HCT116 (cell line): ENCODE measurements at regions not wholly inside any gene's neighbourhood (a gene's known extent, or its start where the extent isn't known, plus 50 kb on each side); places are given as distances from the start of the nearest gene placed in this dataset.

Source experiments
- ATAC-seq: fragments of 200-7000 bp; cut with Tn5 transposase; 2 replicates; pipeline ENCODE4 v1.9.1; 2020; ENCODE audit warnings: mild to moderate bottlenecking, moderate library complexity
- BruUV-seq: library from RNA; stranded (reverse); fragments of 400-500 nt; replicated peaks from 2 replicates; lab custom pipeline; 2021; lab: Mats Ljungman, UMichigan
- CTCF ChIA-PET: fragments of 300-600 bp; sonication (Branson Sonifier 250); formaldehyde crosslinking; loops from one replicate; lab custom pipeline; 2021; ENCODE audit warnings: antibody characterized with exemption; lab: Charles Lee
- POLR2A ChIA-PET: fragments of 300-600, 350-600 bp; sonication (Branson Sonifier 250); formaldehyde crosslinking; loops from one replicate; lab custom pipeline; 2021; ENCODE audit warnings: antibody characterized with exemption; lab: Charles Lee
- RAD21 ChIA-PET, 2 experiments: fragments of 300-600 bp; sonication (Branson Sonifier 250); formaldehyde crosslinking; loops; one replicate each; lab custom pipeline; 2023; ENCODE audit warnings: low total read pairs in 2 of 2; ENCODE audit not compliant: uncharacterized antibody in 2 of 2, unreplicated experiment in 2 of 2, low non-redundant PET in 1 of 2; lab: Charles Lee
- DNase-seq: peaks from one replicate; pipeline ENCODE4 v3.0.0-alpha.2; 2010; ENCODE audit warnings: low read depth, low spot score
- H2AFZ ChIP-seq: fragments of 200-600 bp; shearing (Covaris generic), sonication (generic); 2 replicates; pipeline ENCODE4 v1.6.1; 2017; ENCODE audit warnings: low read depth, mixed run types, mixed read lengths, antibody characterized with exemption, low read length; ENCODE audit not compliant: poor library complexity, severe bottlenecking
- H3K27ac ChIP-seq: 2 replicates; pipeline ENCODE4 v1.5.1; 2012; ENCODE audit warnings: low read depth, low read length
- H3K27me3 ChIP-seq: fragments of 200-600 bp; sonication (generic); 2 replicates; pipeline ENCODE4 v1.6.1; 2016; ENCODE audit warnings: mixed run types, low read length, mixed read lengths; ENCODE audit not compliant: insufficient read depth
- H3K36me3 ChIP-seq, 2 experiments: fragments of 200-500 bp in 1 of 2; fragments of 200-600 bp in 1 of 2; sonication (Bioruptor generic) in 1 of 2; sonication (generic) in 1 of 2; 2 replicates each; pipeline versions ENCODE4 v1.5.1 to v1.6.1; 2014 to 2016; ENCODE audit warnings: low read length in 2 of 2, inconsistent platforms in 1 of 2, mixed read lengths in 1 of 2, mixed run types in 1 of 2; ENCODE audit not compliant: insufficient read depth in 2 of 2, control insufficient read depth in 1 of 2
- H3K4me1 ChIP-seq, 2 experiments: fragments of 200-600 bp in 1 of 2; sonication (generic) in 1 of 2; 2 replicates each; pipeline versions ENCODE4 v1.5.1 to v1.6.1; 2012 to 2017; ENCODE audit warnings: low read length in 2 of 2, inconsistent platforms in 1 of 2, mild to moderate bottlenecking in 1 of 2, mixed read lengths in 1 of 2, mixed run types in 1 of 2, moderate library complexity in 1 of 2; ENCODE audit not compliant: insufficient read depth in 2 of 2, control insufficient read depth in 1 of 2
- H3K4me2 ChIP-seq: fragments of 200-600 bp; sonication (generic); 2 replicates; pipeline ENCODE4 v1.6.1; 2017; ENCODE audit warnings: mixed run types, low read length, mixed read lengths
- H3K4me3 ChIP-seq, 2 experiments: fragments of 200-600 bp in 1 of 2; sonication (generic) in 1 of 2; replicated peaks in 1 of 2; 2 replicates each; pipeline ENCODE4 v1.5.1; 2011 to 2016; ENCODE audit warnings: low read length in 2 of 2, control low read depth in 1 of 2, low read depth in 1 of 2, mild to moderate bottlenecking in 1 of 2, mixed read lengths in 1 of 2, mixed run types in 1 of 2
- H3K79me2 ChIP-seq: fragments of 200-600 bp; sonication (generic); 2 replicates; pipeline ENCODE4 v1.6.1; 2017; ENCODE audit warnings: mild to moderate bottlenecking, mixed run types, low read length, moderate library complexity, mixed read lengths; ENCODE audit not compliant: insufficient read depth
- H3K9ac ChIP-seq: fragments of 200-600 bp; sonication (generic); 2 replicates; pipeline ENCODE4 v1.6.1; 2016; ENCODE audit warnings: low read length, mixed read lengths
- H3K9me2 ChIP-seq: fragments of 200-600 bp; sonication (generic), shearing (Covaris generic); 2 replicates; pipeline ENCODE4 v1.6.1; 2017; ENCODE audit warnings: mixed run types, mild to moderate bottlenecking, moderate library complexity; ENCODE audit not compliant: insufficient read depth
- H3K9me3 ChIP-seq, 2 experiments: fragments of 200-500 bp in 1 of 2; fragments of 200-600 bp in 1 of 2; sonication (Bioruptor generic) in 1 of 2; sonication (generic) in 1 of 2; 2 replicates each; pipeline ENCODE4 v1.6.1; 2014 to 2017; ENCODE audit warnings: low read length in 2 of 2, mixed read lengths in 2 of 2, inconsistent platforms in 1 of 2, low read depth in 1 of 2, mild to moderate bottlenecking in 1 of 2, mixed run types in 1 of 2, moderate library complexity in 1 of 2; ENCODE audit not compliant: control insufficient read depth in 1 of 2, insufficient read depth in 1 of 2
- H4K20me1 ChIP-seq: fragments of 200-600 bp; sonication (generic), shearing (Covaris generic); 2 replicates; pipeline ENCODE4 v1.6.1; 2017; ENCODE audit warnings: mixed run types, mild to moderate bottlenecking, moderate library complexity; ENCODE audit not compliant: insufficient read depth
- CBX3 ChIP-seq: IDR thresholded peaks from 2 replicates; pipeline ENCODE4 v1.6.1; 2012; ENCODE audit warnings: low read depth
- EZH2phosphoT487 ChIP-seq: fragments of 200-600 bp; IDR thresholded peaks from 2 replicates; pipeline ENCODE4 v1.6.1; 2018; ENCODE audit warnings: antibody characterized with exemption, borderline replicate concordance
- RAD21 ChIP-seq: IDR thresholded peaks from 2 replicates; pipeline ENCODE4 v1.6.1; 2012; ENCODE audit warnings: low read depth, mild to moderate bottlenecking
- SIN3A ChIP-seq: IDR thresholded peaks from 2 replicates; pipeline ENCODE4 v1.6.1; 2012; ENCODE audit warnings: low read depth
- SRF ChIP-seq: IDR thresholded peaks from 2 replicates; pipeline ENCODE4 v1.6.1; 2012; ENCODE audit warnings: low read depth
- ZBTB33 ChIP-seq: IDR thresholded peaks from 2 replicates; pipeline ENCODE4 v1.6.1; 2011; ENCODE audit warnings: mild to moderate bottlenecking, low read length, moderate library complexity; ENCODE audit not compliant: insufficient replicate concordance; ENCODE audit errors: extremely low read depth
- ZNF274 ChIP-seq: fragments of 200-500 bp; sonication (Bioruptor generic); IDR thresholded peaks from 2 replicates; pipeline ENCODE4 v1.6.1; 2014; ENCODE audit warnings: mild to moderate bottlenecking, low read depth, low read length, inconsistent platforms
- intact Hi-C: fragments of 100-400 bp; cut with micrococcal nuclease; formaldehyde crosslinking; loops from 2 replicates; pipeline ENCODE4 v1.10.0; 2022
- TF ChIP-seq, protein P1 (sequence below), 3 experiments: fragments of 200-600 bp in 1 of 3; sonication (generic) in 1 of 3; IDR thresholded peaks in 2 of 3; conservative IDR thresholded peaks in 1 of 3; 2 replicates each; pipeline ENCODE4 v1.5.1; 2012 to 2017; ENCODE audit warnings: low read depth in 2 of 3, low read length in 2 of 3, antibody characterized with exemption in 1 of 3, borderline replicate concordance in 1 of 3, control low read depth in 1 of 3, mild to moderate bottlenecking in 1 of 3, mixed read lengths in 1 of 3, mixed run types in 1 of 3, moderate library complexity in 1 of 3; ENCODE audit not compliant: insufficient read depth in 1 of 3

- 0 out of 4 replicates have a peak, but pooled peaks cover 0 to 5% of the 10 kb centered on the region in 2 experiments for H3K9me3 ChIP-seq
- TF ChIP-seq SRF: no peak
- TF ChIP-seq, protein P1, sequence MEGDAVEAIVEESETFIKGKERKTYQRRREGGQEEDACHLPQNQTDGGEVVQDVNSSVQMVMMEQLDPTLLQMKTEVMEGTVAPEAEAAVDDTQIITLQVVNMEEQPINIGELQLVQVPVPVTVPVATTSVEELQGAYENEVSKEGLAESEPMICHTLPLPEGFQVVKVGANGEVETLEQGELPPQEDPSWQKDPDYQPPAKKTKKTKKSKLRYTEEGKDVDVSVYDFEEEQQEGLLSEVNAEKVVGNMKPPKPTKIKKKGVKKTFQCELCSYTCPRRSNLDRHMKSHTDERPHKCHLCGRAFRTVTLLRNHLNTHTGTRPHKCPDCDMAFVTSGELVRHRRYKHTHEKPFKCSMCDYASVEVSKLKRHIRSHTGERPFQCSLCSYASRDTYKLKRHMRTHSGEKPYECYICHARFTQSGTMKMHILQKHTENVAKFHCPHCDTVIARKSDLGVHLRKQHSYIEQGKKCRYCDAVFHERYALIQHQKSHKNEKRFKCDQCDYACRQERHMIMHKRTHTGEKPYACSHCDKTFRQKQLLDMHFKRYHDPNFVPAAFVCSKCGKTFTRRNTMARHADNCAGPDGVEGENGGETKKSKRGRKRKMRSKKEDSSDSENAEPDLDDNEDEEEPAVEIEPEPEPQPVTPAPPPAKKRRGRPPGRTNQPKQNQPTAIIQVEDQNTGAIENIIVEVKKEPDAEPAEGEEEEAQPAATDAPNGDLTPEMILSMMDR (IDR thresholded peaks at IDR 0.05 in 2 of 3, conservative IDR thresholded peaks at IDR 0.05 in 1 of 3; ENCODE audit: borderline replicate concordance in 1 of 3, insufficient read depth in 1 of 3, low read depth in 2 of 3, low read length in 2 of 3): no peak
- TF ChIP-seq SIN3A: no peak
- TF ChIP-seq ZNF274: no peak
- TF ChIP-seq, all 23 proteins: peak for 0
- Histone ChIP-seq H3K9ac (no peak overlapping the region), H3K36me3 (no peaks in the 10 kb centered on the region), H3K79me2 (no peaks in the 10 kb centered on the region), H4K20me1 (no peaks in the 10 kb centered on the region), H3K4me2 (no peak overlapping the region), H2AFZ (no peak overlapping the region), H3K4me3 (no peak overlapping the region), H3K4me1 (no peaks in the 10 kb centered on the region), H3K27me3 (peaks cover 14% of the 10 kb centered on the region; the same call in 1 of the 2 replicates), H3K27ac (no peak overlapping the region), H3K9me2 (no peaks in the 10 kb centered on the region)
- DNase-seq: no peak
- ATAC-seq: no peak
- ChIA-PET CTCF (interaction anchor here (1.8 kb wide), 1 partner anchor 23 kb away, joined by 5 read pairs; no protein-coding TSS in a partner anchor), RAD21 (no interaction called here), POLR2A (no interaction called here)
- BruUV-seq: no TSS peak
- intact Hi-C loops: no loop called here
Measured at GRCh38 chr22:22833488-22833887, 54.1 kb upstream of the IGLL5 start.

GRCh38 chr22:22834204-22834603 is 53.4 kb upstream of the IGLL5 start:
- Histone ChIP-seq H3K27me3 (peaks cover 14% of the 10 kb centered on the region; the same call in 1 of the 2 replicates), H3K9me2 (no peaks in the 10 kb centered on the region), H3K4me1 (no peaks in the 10 kb centered on the region), H4K20me1 (no peaks in the 10 kb centered on the region), H3K79me2 (no peaks in the 10 kb centered on the region), H3K4me3 (no peak overlapping the region), H2AFZ (no peak overlapping the region), H3K27ac (no peak overlapping the region), H3K9me3 (0 out of 4 replicates have a peak, but pooled peaks cover 0 to 5% of the 10 kb centered on the region in 2 experiments), H3K36me3 (no peaks in the 10 kb centered on the region), H3K4me2 (no peak overlapping the region), H3K9ac (no peak overlapping the region)
- DNase-seq: no peak
- ATAC-seq: no peak
- intact Hi-C loops: no loop called here
- POLR2A ChIA-PET: no interaction called here
- CTCF ChIA-PET: interaction anchor here (1.8 kb wide), 1 partner anchor 24 kb away, joined by 5 read pairs; no protein-coding TSS in a partner anchor
- RAD21 ChIA-PET: no interaction called here
- no peak for TF ChIP-seq RAD21
- no peak for TF ChIP-seq CBX3
- TF ChIP-seq ZBTB33: no peak
- no peak for TF ChIP-seq EZH2phosphoT487
- no TSS peak for BruUV-seq
